KMS-11 (cell line): ENCODE measurements at regions not wholly inside any gene's neighbourhood (a gene's known extent, or its start where the extent isn't known, plus 50 kb on each side); places are given as distances from the start of the nearest gene placed in this dataset.

Experiments used
- H2AFZ ChIP-seq: fragments of 200-600 bp; sonication (generic); 2 replicates; pipeline ENCODE4 v1.6.1; 2016; ENCODE audit warnings: antibody characterized with exemption, mixed run types, low read depth
- H3K27ac ChIP-seq: fragments of 200-600 bp; sonication (generic); 2 replicates; pipeline ENCODE4 v1.6.1; 2016; ENCODE audit warnings: mild to moderate bottlenecking, mixed run types
- H3K27me3 ChIP-seq: fragments of 200-600 bp; sonication (generic); 2 replicates; pipeline ENCODE4 v1.6.1; 2017; ENCODE audit warnings: mild to moderate bottlenecking, low read depth, mixed run types, moderate library complexity; ENCODE audit not compliant: insufficient read depth
- H3K36me3 ChIP-seq: fragments of 200-600 bp; sonication (generic); 2 replicates; pipeline ENCODE4 v1.6.1; 2017; ENCODE audit warnings: mild to moderate bottlenecking, mixed run types; ENCODE audit not compliant: insufficient read depth
- H3K4me1 ChIP-seq: fragments of 200-600 bp; sonication (generic); 2 replicates; pipeline ENCODE4 v1.6.1; 2016; ENCODE audit warnings: mild to moderate bottlenecking, low read depth, mixed run types; ENCODE audit not compliant: poor library complexity, severe bottlenecking
- H3K4me2 ChIP-seq: fragments of 200-600 bp; sonication (generic); 2 replicates; pipeline ENCODE4 v1.7.0; 2016; ENCODE audit warnings: mild to moderate bottlenecking, mixed run types
- H3K4me3 ChIP-seq: fragments of 200-600 bp; sonication (generic); IDR thresholded peaks from 2 replicates; pipeline ENCODE4 v1.6.1; 2017; ENCODE audit warnings: low read depth, low read length, mixed read lengths; ENCODE audit not compliant: insufficient read depth
- H3K79me2 ChIP-seq: fragments of 200-600 bp; sonication (generic); 2 replicates; pipeline ENCODE4 v1.6.1; 2016; ENCODE audit warnings: low read depth, mixed run types; ENCODE audit not compliant: insufficient read depth
- H3K9ac ChIP-seq: fragments of 200-600 bp; sonication (generic); 2 replicates; pipeline ENCODE4 v1.6.1; 2016; ENCODE audit warnings: mild to moderate bottlenecking, mixed run types
- H4K20me1 ChIP-seq: fragments of 200-600 bp; sonication (generic); 2 replicates; pipeline ENCODE4 v1.6.1; 2016; ENCODE audit warnings: mild to moderate bottlenecking, mixed run types; ENCODE audit not compliant: insufficient read depth
- CTCF ChIP-seq: fragments of 200-600 bp; sonication (generic); conservative IDR thresholded peaks from 2 replicates; pipeline ENCODE4 v1.6.1; 2017; ENCODE audit warnings: low read depth, mild to moderate bottlenecking, antibody characterized with exemption, low read length, moderate library complexity, mixed read lengths

GRCh38 chr15:94177112-94177511 lies 54.2 kb upstream of the MCTP2 start:
- Histone ChIP-seq H3K27me3 (no peaks in the 10 kb centered on the region), H3K79me2 (no peaks in the 10 kb centered on the region)

GRCh38 chr15:94175420-94175819 lies 55.9 kb upstream of the MCTP2 start:
- no peak overlapping the region for H3K4me3 ChIP-seq
- H3K27ac ChIP-seq: no peak overlapping the region
- no peaks in the 10 kb centered on the region for H3K4me1 ChIP-seq
- no peak overlapping the region for H3K4me2 ChIP-seq
- H3K79me2 ChIP-seq: no peaks in the 10 kb centered on the region
- no peaks in the 10 kb centered on the region for H3K27me3 ChIP-seq
- H2AFZ ChIP-seq: no peak overlapping the region
- no peak overlapping the region for H3K9ac ChIP-seq
- H4K20me1 ChIP-seq: no peaks in the 10 kb centered on the region
- no peak for TF ChIP-seq CTCF
- H3K36me3 ChIP-seq: no peaks in the 10 kb centered on the region

More at GRCh38 chr15:94177112-94177511, 54.2 kb upstream of the MCTP2 start:
- no peak overlapping the region for H2AFZ ChIP-seq
- no peak overlapping the region for H3K4me2 ChIP-seq
- no peak overlapping the region for H3K9ac ChIP-seq
- H3K27ac ChIP-seq: no peak overlapping the region
- H3K4me1 ChIP-seq: no peaks in the 10 kb centered on the region
- no peak for TF ChIP-seq CTCF
- no peak overlapping the region for H3K4me3 ChIP-seq
- H4K20me1 ChIP-seq: no peaks in the 10 kb centered on the region
- no peaks in the 10 kb centered on the region for H3K36me3 ChIP-seq

- no peak for TF ChIP-seq CTCF
- no peak overlapping the region for H3K4me3 ChIP-seq
- no peaks in the 10 kb centered on the region for H3K4me1 ChIP-seq
- H3K9ac ChIP-seq: no peak overlapping the region
- H3K36me3 ChIP-seq: no peaks in the 10 kb centered on the region
- H3K27me3 ChIP-seq: no peaks in the 10 kb centered on the region
- H3K27ac ChIP-seq: no peak overlapping the region
- H3K4me2 ChIP-seq: no peak overlapping the region
- no peak overlapping the region for H2AFZ ChIP-seq
- no peaks in the 10 kb centered on the region for H3K79me2 ChIP-seq
- H4K20me1 ChIP-seq: no peaks in the 10 kb centered on the region
These were observed 57.0 kb upstream of the MCTP2 start for GRCh38 chr15:94174399-94174802.

- Histone ChIP-seq H4K20me1 (no peaks in the 10 kb centered on the region), H3K4me2 (no peak overlapping the region), H3K27me3 (no peaks in the 10 kb centered on the region), H3K4me1 (no peaks in the 10 kb centered on the region), H3K27ac (no peak overlapping the region), H3K4me3 (no peak overlapping the region), H2AFZ (no peak overlapping the region), H3K36me3 (no peaks in the 10 kb centered on the region), H3K79me2 (no peaks in the 10 kb centered on the region), H3K9ac (no peak overlapping the region)
- TF ChIP-seq CTCF: peak; percentile 51
These were observed 63.1 kb upstream of the MCTP2 start for GRCh38 chr15:94168250-94168649.

- no peaks in the 10 kb centered on the region for H3K36me3 ChIP-seq
- H4K20me1 ChIP-seq: no peaks in the 10 kb centered on the region
- no peaks in the 10 kb centered on the region for H3K4me1 ChIP-seq
- no peak for TF ChIP-seq CTCF
- no peak overlapping the region for H3K9ac ChIP-seq
- no peaks in the 10 kb centered on the region for H3K27me3 ChIP-seq
- H3K27ac ChIP-seq: no peak overlapping the region
- no peak overlapping the region for H3K4me2 ChIP-seq
- no peaks in the 10 kb centered on the region for H3K79me2 ChIP-seq
- H2AFZ ChIP-seq: no peak overlapping the region
- no peak overlapping the region for H3K4me3 ChIP-seq
These were observed 66.4 kb upstream of the MCTP2 start for GRCh38 chr15:94164971-94165370.
